ENCODE measurements at regions not wholly inside any gene's neighbourhood (a gene's known extent, or its start where the extent isn't known, plus 50 kb on each side); places are given as distances from the start of the nearest gene placed in this dataset.

DNA sequence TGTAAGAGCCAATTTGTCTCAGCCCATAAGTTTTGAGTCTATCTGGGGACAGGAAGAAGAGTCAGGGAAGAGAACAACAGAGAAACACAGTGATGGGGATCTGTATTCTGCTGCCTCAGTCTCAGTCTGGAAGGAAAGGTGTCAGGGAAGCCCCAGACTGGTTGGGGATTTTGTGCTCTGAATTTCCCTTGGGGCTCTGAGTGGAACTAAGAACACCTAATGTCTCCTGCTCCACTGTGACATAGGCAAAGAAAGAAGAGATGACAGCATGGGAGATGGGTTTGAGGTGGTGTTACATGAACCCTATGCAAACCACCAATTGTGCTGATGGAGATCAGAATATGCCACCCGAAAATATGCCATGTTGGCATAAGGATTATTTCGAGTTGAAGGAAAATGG, 139.5 kb upstream of the MYLIP start:
- no peak for TF ChIP-seq ZFX (IDR thresholded peaks at IDR 0.05)
- TF ChIP-seq, protein P1, sequence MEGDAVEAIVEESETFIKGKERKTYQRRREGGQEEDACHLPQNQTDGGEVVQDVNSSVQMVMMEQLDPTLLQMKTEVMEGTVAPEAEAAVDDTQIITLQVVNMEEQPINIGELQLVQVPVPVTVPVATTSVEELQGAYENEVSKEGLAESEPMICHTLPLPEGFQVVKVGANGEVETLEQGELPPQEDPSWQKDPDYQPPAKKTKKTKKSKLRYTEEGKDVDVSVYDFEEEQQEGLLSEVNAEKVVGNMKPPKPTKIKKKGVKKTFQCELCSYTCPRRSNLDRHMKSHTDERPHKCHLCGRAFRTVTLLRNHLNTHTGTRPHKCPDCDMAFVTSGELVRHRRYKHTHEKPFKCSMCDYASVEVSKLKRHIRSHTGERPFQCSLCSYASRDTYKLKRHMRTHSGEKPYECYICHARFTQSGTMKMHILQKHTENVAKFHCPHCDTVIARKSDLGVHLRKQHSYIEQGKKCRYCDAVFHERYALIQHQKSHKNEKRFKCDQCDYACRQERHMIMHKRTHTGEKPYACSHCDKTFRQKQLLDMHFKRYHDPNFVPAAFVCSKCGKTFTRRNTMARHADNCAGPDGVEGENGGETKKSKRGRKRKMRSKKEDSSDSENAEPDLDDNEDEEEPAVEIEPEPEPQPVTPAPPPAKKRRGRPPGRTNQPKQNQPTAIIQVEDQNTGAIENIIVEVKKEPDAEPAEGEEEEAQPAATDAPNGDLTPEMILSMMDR (conservative IDR thresholded peaks at IDR 0.05): no peak
